ENCODE measurements at regions not wholly inside any gene's neighbourhood (a gene's known extent, or its start where the extent isn't known, plus 50 kb on each side); places are given as distances from the start of the nearest gene placed in this dataset.

- no peak overlapping the region for H3K27ac ChIP-seq
- DNase-seq: no peak
- in situ Hi-C loops (cut with HindIII; ENCODE audit: low pct_ligation_motif_present, low sequenced_read_pairs): no loop called here
- H3K36me3 ChIP-seq (replicated peaks): no peaks in the 10 kb centered on the region
- H3K27me3 ChIP-seq (replicated peaks): no peaks in the 10 kb centered on the region
- no peak for TF ChIP-seq CTCF (IDR thresholded peaks at IDR 0.05; ENCODE audit: low read depth, low read length, missing control alignments)
- H3K4me3 ChIP-seq (ENCODE audit: low read depth, low read length): no peak overlapping the region
Measured at GRCh38 chr2:147051814-147052213, 793.0 kb upstream of the ACVR2A start.

- Histone ChIP-seq H3K36me3 (replicated peaks) (no peaks in the 10 kb centered on the region), H3K27me3 (replicated peaks) (no peaks in the 10 kb centered on the region), H3K27ac (no peak overlapping the region), H3K4me3 (ENCODE audit: low read depth, low read length) (no peak overlapping the region)
- no peak for DNase-seq
- no peak for TF ChIP-seq CTCF (IDR thresholded peaks at IDR 0.05; ENCODE audit: low read depth, low read length, missing control alignments)
- in situ Hi-C loops (cut with HindIII; ENCODE audit: low pct_ligation_motif_present, low sequenced_read_pairs): no loop called here
Measured at GRCh38 chr2:147051248-147051647, 793.6 kb upstream of the ACVR2A start.

DNA sequence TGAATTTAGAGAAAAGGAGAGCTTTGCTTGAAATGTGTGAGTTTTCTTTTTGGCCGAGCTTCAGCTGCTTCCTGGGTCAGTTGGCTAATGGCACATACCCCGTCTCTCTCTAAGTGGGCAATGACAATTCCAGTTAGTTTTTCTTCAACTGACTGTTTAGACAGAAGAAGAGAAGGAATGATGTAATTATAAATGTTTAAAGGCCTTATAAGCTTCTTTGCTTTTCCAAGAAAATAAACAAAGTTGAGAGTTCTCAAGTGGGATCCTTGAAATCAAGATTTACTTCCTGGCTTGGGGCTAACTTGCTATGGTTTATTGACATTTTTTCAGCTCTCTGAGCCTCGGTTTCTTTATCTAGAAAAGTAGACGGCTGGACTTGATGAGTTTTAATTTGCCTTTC lies 794.9 kb upstream of the ACVR2A start:
- H3K27me3 ChIP-seq (replicated peaks): no peaks in the 10 kb centered on the region
- DNase-seq: no peak
- no peaks in the 10 kb centered on the region for H3K36me3 ChIP-seq (replicated peaks)
- H3K27ac ChIP-seq: no peak overlapping the region
- in situ Hi-C loops (cut with HindIII; ENCODE audit: low pct_ligation_motif_present, low sequenced_read_pairs): no loop called here
- TF ChIP-seq CTCF (IDR thresholded peaks at IDR 0.05; ENCODE audit: low read depth, low read length, missing control alignments): no peak
- H3K4me3 ChIP-seq (ENCODE audit: low read depth, low read length): no peak overlapping the region

GRCh38 chr2:147046473-147046872 lies 798.4 kb upstream of the ACVR2A start:
- Histone ChIP-seq H3K4me3 (ENCODE audit: low read depth, low read length) (no peak overlapping the region), H3K36me3 (replicated peaks) (no peaks in the 10 kb centered on the region), H3K27me3 (replicated peaks) (no peaks in the 10 kb centered on the region), H3K27ac (no peak overlapping the region)
- DNase-seq: no peak
- TF ChIP-seq CTCF (IDR thresholded peaks at IDR 0.05; ENCODE audit: low read depth, low read length, missing control alignments): no peak
- in situ Hi-C loops (cut with HindIII; ENCODE audit: low pct_ligation_motif_present, low sequenced_read_pairs): no loop called here

- in situ Hi-C loops (cut with HindIII; ENCODE audit: low pct_ligation_motif_present, low sequenced_read_pairs): no loop called here
- DNase-seq: peak; percentile 39
- no peak overlapping the region for H3K27ac ChIP-seq
Measured at GRCh38 chr2:147045113-147045512, 799.7 kb upstream of the ACVR2A start.

More at GRCh38 chr2:147045113-147045512, 799.7 kb upstream of the ACVR2A start:
- Histone ChIP-seq H3K27me3 (replicated peaks) (no peaks in the 10 kb centered on the region), H3K36me3 (replicated peaks) (no peaks in the 10 kb centered on the region), H3K4me3 (ENCODE audit: low read depth, low read length) (no peak overlapping the region)
- peak; percentile 79 for TF ChIP-seq CTCF (IDR thresholded peaks at IDR 0.05; ENCODE audit: low read depth, low read length, missing control alignments)
